ENCODE measurements at regions not wholly inside any gene's neighbourhood (a gene's known extent, or its start where the extent isn't known, plus 50 kb on each side); places are given as distances from the start of the nearest gene placed in this dataset.
"Not testable (repeated sequence)": the region's sequence is repeated elsewhere in the genome, so short reads cannot be mapped to it uniquely, and the experiment has no call there.

DNA sequence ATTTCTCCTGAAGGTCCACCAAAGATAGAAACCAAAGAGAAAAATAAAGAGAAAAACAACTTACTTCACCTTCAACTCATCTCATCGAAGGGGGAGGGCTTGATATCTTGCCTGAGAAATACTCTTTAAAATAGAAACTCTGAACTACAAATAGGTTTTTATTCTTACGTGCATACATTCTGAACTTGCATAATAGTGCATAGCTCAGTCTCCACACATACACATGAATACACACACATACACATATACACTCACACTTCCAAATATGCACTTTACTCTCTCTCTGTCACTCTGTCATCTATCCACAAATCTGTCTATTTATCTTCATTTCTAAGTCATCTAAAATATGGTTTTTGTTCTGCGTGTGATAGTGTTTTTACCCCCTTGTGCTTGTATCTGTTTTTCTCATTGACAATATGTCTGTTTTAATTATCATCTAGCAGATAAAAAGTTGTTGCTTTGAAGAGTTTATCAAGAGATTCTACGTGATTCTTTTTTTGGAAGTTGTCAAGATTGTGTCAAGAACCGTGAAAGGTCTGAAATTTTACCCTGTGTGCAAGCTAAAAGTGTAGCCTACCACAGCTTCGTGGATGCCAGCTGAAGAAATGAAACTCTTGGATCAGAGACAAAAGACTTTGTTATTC lies 468.8 kb downstream of the EPM2A start:
- no peak for DNase-seq

DNA sequence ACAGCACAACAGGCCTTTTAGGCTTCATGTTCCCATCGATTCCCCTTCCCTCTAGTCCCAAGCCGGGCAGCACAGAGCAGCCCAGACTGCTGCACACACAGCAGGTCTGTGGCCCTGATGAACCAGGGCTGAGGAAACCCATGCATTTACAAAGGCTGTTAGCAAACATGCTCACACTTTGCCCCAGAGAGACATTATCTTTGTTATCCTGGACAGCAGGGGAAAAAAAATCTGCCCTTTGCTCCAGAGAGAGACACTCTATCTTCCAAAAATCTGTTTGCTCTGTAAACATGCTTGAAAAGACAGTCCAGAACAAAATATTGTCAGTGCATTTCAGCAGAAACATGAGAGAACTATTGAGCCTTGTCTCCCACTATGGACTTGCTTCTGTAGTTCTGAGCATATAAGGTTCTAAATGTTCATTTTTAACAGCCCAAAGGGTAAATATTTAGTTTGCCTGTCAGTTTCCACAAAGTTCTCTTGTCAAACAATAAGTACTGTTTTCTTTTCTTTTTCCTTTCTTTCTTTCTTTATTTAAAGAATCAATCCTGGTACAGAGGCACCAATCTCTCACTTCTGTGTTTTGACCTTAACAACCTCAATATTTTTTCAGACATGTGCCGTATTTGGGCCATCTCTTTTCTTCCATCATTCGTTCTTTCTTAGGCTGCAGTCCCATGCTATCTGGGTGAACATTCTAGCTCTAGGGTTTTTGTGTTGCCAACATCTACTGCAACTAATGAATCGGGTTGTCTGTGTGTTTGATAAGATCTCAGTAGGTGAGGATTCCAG lies 468.0 kb downstream of the EPM2A start:
- DNase-seq: no peak

DNA sequence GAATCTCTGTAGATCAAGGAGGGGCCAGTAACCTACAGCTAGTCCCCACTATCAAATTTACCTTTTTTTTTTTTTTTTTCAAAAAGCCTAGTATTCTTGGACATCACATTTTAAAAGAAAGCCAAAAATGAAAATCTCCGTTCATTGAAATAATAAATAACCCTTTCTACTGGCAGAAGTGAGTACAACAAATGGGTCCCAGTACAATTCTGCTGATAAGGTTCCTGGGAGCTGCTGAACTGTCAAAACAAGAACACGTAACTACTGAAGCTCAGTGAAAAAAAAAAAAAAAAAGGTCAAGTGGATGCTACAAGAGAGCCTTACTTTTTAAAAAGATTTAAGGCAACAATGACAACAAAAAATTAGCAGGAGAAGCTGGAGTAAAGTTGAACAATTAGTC lies 464.9 kb downstream of the EPM2A start:
- no peak for DNase-seq

DNA sequence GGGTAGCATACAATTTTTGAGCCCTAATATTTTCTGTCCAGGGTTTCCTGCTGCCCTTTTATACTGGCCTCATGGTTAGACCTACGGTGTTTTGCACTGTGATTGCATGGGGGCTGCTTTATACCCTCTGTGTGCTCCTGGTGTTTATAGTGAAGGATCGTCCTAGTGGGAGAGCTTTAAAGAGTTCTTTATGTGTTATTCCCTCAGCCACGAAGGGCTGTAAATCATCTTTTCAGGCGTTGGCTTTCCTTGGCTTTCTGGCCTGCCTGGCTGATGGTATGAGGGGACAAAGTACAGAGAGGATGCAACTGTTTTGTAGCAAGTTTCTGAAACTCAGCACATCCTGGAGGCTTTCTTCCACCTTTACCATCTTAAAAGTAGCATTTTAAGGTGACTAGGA lies 464.3 kb downstream of the EPM2A start:
- no peak for DNase-seq

DNA sequence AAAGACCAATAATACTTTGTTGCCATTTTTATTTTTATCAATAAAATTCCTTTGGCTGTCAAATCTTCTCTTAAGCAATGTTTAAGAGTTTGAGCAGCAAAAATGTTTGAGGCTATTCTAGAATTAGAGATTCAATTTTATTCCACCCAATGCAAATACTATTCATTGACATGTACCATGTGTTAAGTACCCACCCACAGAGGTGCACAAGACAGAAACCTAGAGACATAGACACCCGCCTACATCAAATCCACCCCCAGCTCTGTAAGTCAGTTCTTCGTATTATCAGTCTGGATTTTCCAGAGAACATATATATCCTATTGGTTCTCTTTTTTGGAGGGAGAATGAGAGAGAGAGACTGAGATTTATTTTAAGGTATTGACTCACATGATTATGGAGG lies 463.7 kb downstream of the EPM2A start:
- DNase-seq: no peak

DNA sequence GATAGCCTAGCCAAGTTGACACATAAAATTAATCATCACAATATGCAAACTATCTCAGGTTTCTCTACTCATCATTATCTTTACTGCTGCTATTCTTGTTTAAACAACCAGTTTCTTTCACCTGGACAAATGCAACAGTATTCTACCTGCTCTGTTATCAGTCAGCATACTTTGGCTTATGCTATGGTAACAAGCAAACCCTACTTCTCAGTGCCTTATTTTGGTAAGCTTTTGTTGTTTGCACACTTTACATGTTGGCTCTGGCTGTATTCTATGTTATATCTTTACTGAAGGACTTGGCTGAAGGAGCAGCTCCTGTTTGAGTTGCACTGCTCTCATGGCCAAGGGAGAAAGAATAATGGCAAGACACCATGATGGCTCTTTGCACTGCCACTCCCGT lies 463.1 kb downstream of the EPM2A start:
- DNase-seq: no peak

DNA sequence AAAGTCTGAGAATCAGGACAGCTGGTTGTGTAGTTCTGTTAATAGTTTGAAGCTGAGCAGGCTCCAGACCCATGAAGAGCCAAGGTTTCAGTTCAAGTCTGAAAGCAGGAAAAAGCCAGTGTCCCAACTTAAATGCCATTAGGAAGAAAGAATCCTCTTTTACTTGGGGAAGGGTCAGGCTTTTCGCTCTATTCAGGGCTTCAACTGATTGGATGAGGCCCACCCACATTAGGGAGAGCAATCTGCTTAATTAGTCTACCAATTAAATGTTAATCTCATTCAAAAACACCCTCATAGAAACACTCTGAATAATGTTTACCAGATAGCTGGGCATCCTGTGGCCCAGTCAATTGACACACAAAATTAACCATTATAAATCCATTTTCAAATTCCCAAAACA lies 462.2 kb downstream of the EPM2A start:
- DNase-seq: no peak

DNA sequence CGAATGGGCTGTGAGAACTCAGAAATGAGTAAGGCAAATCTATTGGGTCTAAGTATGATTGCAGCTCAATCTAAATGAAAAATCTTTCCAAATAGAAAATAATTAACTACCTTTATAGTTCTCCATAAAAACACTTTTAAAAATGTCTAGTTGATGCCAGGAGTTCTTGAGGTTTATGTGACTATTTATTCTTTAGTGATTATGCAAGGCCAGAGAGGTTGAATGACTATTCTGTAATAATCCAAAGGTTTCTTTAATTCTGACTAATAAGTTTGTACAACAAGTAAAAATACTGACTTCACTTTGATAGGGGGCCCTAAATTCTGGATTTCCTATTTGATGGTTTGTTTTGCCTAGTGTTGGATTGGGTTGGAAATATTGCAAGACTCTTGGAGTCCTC lies 461.2 kb downstream of the EPM2A start:
- no peak for DNase-seq

DNA sequence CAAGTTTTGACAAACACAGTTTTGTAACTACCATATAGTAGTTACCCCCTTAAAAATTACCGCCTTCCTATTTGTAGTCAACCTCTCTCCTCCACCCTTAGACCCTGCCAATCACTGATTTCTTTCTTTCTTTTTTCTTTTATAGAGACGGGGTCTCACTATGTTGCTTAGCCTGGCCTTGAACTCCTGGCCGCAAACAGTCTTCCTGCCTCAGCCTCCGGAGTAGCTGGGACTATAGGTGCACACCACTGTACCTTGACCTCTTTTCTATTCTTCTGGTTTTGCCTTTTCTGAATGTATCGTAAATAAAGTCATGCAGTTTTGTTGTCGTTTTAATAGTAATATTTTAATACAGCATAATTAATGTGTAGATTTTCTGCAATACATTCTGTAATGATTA lies 460.3 kb downstream of the EPM2A start:
- no peak for DNase-seq

DNA sequence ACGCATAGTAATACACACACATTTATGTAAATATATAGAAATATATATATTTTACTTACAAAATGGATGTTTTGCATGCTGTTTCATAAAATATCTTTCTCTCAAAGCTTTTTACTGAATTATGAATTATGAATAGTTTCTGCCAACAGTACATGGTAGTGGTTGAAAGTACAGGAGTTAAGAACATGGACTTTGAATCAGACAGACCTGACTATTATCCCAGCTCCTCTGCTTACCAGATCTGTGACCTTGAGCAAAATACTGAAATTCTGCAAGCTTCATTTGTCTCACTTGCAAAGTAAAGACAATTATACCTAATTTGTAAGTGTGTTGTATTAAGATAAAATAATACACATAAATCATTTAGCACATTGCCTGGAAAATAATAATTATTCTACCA lies 459.5 kb downstream of the EPM2A start:
- DNase-seq: no peak

DNA sequence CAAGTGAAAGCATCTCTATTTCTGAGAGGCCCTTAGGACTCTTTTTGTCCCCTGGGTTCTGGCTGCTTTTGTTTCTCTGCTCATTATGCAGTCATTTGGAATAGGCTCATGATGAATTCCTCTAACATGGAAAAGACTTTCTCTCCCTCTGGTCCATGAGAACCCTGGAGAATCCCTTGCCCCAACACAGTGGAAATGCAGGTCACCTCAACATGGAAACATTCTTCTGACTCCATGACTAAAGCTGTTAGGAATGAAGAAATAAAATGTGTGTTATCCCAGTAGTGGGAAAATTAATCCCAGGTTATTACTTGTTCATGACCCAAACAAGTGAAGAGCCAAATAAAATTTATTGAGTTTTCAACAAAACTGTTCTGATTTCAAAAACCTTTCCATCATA lies 458.6 kb downstream of the EPM2A start:
- DNase-seq: no peak

DNA sequence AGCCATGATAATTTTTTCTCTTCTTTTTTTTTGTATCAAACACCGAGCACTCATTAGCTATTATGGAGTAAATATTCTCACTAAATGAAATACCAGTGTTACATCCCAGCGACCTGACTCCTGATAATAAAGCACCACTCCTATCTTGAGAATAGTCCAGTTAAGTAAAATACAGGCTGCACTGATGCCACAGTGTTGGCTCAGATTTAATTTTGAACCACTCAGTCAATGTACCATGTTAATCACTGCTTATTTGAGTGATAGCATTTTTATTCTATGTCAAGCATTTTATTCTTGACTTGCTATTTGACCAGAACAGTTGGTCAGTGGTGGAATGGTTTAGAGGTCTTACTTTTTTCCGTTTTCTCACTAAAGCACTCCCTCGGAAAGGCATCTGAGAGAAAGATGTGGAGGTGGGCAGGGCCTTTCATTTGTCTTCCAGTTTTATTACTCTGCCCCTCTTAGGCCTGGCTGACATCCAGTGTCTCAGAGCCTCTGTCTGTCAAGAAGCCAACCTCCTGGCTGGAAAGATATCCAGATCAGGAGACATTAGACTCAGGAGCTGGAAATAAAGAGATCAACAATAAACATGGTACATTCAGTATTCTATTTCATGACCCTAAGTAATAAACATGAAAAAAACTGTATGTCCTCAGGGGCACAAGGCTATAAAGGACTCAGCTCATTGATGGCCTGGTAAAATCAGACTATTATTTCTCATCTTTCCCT lies 457.8 kb downstream of the EPM2A start:
- DNase-seq: no peak

DNA sequence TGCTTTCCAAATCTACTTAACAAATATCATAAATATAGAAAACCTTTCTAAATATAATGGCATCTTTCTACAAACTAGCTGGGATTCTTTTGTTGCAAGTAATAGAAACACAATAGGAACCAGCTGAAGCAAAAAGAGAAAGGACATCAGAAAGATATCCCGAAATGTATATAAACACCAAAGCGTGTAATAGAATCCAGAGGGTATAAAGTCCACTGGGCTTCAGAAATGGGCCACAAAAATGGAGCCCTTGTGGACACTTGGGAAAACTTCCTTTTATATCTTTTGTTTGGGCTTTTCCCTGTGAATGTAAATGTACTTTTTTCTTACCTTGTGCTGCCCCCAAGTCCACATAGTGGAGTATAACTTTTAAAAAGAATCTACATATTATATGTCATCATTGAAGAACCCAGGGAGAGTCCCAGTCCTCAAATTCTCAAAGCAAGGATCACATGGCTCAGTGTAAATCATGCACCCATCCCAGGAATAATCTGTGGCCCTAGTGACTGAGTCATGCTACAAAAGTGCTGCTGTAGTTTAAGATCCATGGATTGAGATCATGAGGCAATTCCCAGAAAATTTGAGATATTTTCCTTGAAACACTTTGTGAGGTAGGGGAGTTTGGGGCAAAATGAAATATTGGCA lies 457.0 kb downstream of the EPM2A start:
- no peak for DNase-seq

DNA sequence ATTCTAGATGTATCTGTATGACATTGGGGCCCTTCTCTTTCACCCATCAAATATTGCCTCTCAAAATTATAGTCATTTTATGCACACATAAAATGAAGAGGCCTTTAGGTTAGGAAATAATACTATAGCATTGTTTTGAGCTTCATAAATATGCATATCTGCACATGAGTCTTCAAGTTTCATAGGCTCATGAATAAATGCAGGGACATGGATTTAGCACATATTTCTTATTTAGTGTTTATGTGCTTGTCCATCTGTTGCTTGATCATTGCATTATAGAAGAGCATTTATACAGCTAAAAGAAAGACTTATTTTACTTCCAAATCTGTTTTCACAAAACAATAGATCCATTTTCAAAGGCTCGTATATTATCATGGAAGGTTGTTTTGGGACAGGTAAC lies 455.8 kb downstream of the EPM2A start:
- DNase-seq: no peak

DNA sequence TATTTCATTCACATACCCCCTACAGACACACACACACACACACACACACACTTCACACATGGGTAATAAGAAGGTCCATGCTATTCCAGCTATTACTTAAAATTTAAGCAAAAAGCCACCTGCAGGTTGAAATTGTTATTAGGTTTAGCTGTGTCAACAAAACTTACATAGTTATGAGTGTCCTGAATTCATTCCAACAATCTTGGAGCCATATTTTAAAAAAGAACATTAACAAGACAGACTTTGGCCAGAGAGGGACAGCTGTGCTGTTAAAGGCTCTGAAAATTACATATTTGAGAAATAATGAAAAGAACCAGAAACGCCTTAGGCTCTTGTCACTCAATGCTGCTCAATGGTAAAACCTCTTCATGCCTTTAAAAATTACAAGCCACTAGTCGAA lies 455.3 kb downstream of the EPM2A start:
- DNase-seq: no peak

DNA sequence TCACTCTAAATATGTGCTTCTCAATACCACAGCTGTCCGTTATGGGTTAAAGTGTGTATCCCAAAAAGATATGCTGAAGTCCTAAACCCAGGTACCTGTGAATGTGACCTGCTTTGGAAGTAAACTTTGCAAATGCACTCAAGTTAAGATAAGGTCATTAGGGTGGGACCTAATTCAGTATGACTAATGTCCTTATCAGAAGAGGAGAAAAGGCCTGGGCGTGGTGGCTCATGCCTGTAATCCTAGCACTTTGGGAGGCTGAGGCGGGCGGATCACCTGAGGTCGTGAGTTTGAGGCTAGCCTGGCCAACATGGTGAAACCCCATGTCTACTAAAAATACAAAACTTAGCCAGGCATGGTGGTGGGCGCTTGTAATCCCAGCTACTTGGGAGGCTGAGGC lies 452.1 kb downstream of the EPM2A start:
- DNase-seq: not testable (repeated sequence)

DNA sequence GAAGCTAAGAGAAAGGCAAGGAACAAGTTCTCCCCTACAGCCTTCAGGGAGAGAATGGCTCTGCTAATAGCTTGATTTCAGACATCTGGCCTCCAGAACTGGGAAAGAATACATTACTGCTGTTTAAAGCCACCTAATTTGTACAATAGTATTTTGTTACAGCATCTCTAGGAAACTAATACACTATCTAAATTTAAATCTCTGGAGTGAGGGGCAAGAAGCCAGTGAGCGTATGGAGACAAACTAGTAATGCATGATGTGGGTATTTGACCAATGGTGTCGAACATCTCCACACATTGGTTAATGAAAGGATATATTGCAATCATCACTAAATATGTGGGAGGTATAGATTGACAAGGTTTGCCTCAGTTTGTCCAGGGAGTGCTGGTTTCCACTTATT lies 451.5 kb downstream of the EPM2A start:
- no peak for DNase-seq

DNA sequence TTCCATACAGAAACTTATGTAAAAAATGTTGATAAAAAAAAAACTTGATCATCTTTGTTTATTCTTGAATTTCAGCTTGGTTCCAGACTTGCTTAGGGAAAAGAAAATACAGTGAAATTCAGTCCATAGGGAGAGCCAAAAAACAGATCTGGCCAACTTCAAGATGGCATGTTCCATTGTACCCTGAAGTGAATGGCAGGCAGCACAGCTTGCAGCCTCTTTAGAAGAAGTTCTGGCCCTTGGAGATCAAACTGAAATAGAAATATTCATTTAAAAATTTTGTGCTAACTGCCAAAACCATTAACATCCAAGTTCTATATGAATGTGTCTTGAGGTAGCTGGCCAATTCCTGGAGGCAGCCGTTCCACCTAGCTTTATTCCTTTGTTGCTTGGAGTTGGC lies 448.4 kb downstream of the EPM2A start:
- DNase-seq: no peak

DNA sequence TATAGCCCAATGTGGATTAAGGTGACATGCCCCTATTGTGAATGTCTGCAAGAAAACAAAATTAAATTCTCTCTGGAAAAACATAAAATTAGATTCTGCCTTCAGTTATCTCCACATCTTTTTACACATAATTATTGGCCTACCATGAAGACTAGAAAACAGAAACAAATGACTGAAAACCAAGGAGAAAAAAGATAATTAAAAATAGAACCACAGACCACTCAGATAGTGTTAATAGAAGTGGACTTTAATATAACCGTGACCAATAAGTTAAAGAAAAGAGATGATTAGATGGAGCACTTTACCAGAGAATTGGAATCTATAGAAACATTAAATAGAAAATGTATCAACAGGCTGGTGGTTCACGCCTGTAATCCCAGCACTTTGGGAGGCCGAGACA lies 445.7 kb downstream of the EPM2A start:
- DNase-seq: no peak

DNA sequence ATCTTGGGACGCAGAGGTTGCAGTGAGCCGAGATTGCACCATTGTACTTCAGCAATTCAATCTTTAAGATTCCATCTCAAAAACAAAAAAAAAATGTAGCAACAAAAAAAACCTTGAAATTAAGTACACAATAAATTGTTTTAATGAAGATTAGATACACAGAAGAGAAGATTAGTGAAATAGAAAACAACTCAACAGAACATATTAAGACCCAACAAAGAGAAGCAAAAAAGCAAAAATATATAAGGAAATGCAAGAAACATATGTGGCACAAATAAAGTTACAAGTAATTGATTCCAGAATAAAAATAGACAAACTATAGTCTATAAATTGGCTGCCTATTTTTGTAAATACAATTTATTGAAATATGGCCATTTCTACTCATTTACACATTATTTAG lies 445.2 kb downstream of the EPM2A start:
- DNase-seq: no peak

DNA sequence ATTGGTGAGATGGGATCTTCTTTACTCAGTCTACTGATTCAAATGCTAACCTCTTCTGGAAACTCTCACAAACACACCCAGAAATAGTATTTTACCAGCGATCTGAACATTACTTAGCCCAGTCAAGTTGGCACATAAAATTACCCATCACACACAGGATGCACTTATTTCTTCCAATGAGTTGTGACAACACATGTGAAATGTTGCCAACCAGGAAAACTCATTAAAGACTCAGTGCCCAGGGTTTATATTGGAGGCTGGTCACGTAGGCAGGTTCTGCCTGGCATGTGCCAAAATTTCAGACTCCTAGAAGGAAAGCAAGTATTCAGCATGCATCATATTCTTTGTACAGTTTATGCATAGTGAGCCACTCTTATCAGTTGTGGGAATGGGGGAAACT lies 443.3 kb downstream of the EPM2A start:
- DNase-seq: no peak

DNA sequence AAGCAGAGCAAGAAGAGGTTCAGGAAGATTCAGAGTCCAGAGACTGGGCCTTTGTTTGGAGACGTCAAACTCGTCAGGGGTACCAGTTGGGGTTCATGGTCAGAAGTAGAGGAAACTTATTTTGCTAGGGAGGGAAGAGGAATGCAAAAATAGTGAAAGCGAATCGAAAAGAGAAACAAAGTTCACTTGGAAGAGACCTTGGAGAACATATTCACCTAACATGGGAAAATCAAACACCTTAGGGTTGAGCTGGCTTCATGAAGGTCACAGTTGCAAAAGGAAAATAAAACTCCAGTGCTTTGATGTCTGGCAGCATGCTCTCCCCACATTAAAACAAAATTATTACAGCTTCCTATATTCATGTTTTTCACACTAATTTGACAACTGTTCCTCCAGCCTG lies 440.4 kb downstream of the EPM2A start:
- DNase-seq: no peak

DNA sequence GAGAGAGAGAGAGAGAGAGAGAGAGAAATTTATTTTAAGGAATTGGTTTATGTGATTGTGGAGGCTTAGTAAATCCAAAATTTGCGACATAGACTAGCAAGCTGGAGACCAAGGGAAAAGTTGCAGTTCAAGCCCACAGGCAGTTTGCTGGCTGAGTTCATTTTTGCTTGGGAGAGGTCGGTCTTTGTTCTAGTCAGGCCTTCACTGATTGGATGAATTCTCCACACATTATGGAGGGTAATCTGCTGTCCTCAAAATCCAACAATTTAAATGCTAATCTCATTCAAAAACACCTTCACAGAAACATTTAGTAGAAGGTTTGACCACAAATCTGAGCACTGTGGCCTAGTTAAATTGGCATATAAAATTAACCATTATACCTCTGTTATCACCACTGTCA lies 439.6 kb downstream of the EPM2A start:
- DNase-seq: no peak

DNA sequence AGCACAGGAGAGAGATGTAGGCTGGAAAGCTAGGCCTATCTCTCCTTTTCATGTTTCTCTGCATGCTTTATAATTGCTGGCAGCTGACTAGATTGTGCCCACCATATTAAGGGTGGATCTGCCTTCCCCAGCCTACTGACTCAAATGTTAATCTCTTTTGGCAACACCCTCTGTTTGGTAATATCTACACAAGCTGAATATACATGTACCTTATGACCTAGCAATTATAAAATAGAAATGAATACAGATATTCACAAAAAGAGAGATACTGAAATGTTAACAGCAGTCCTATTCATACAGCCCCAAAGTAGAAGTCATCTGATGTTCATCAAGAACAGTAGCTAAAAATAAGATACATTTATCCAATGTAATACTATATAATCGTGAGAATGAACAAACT lies 429.6 kb downstream of the EPM2A start:
- no peak for DNase-seq

All from NCI-H1930 (cell line).